MM.1S (cell line): ENCODE measurements at regions not wholly inside any gene's neighbourhood (a gene's known extent, or its start where the extent isn't known, plus 50 kb on each side); places are given as distances from the start of the nearest gene placed in this dataset.

Source experiments
- DNase-seq: peaks from one replicate; pipeline ENCODE4 v3.0.0-alpha.2; 2015
- H2AFZ ChIP-seq: fragments of 300-600 bp; sonication (generic); 2 replicates; pipeline ENCODE4 v1.6.0; 2016; ENCODE audit warnings: antibody characterized with exemption, low read length
- H3F3A ChIP-seq: fragments of 300-600 bp; sonication (generic); 2 replicates; pipeline ENCODE4 v1.6.1; 2016; ENCODE audit warnings: mild to moderate bottlenecking, antibody characterized with exemption, low read length, moderate library complexity, mixed read lengths; ENCODE audit not compliant: insufficient read depth
- H3K27ac ChIP-seq: fragments of 300-600 bp; sonication (generic); 2 replicates; pipeline ENCODE4 v1.5.1; 2016; ENCODE audit warnings: mild to moderate bottlenecking, low read length
- H3K27me3 ChIP-seq: fragments of 300-600 bp; sonication (generic); replicated peaks from 2 replicates; pipeline ENCODE4 v1.6.0; 2016; ENCODE audit warnings: low read length; ENCODE audit not compliant: insufficient read depth
- H3K36me3 ChIP-seq: fragments of 300-600 bp; sonication (generic); replicated peaks from 2 replicates; pipeline ENCODE4 v1.6.1; 2016; ENCODE audit warnings: mild to moderate bottlenecking, low read length, mixed read lengths; ENCODE audit not compliant: insufficient read depth
- H3K4me1 ChIP-seq: fragments of 300-600 bp; sonication (generic); 2 replicates; pipeline ENCODE4 v1.6.1; 2016; ENCODE audit warnings: low read length, mixed read lengths
- H3K4me2 ChIP-seq: fragments of 300-600 bp; sonication (generic); 2 replicates; pipeline ENCODE4 v1.6.0; 2016; ENCODE audit warnings: low read depth, low read length
- H3K4me3 ChIP-seq: fragments of 300-600 bp; sonication (generic); 2 replicates; pipeline ENCODE4 v1.5.1; 2016; ENCODE audit warnings: low read length, mixed read lengths
- H3K79me2 ChIP-seq: fragments of 300-600 bp; sonication (generic); 2 replicates; pipeline ENCODE4 v1.6.1; 2016; ENCODE audit warnings: mixed run types, low read length, mixed read lengths
- H3K9ac ChIP-seq: fragments of 300-600 bp; sonication (generic); 2 replicates; pipeline ENCODE4 v1.6.1; 2016; ENCODE audit warnings: low read length, mixed read lengths
- H3K9me2 ChIP-seq: fragments of 300-600 bp; sonication (generic); replicated peaks from 2 replicates; pipeline ENCODE4 v1.6.1; 2016; ENCODE audit warnings: mild to moderate bottlenecking, low read length, mixed read lengths; ENCODE audit not compliant: insufficient read depth
- H3K9me3 ChIP-seq: fragments of 300-600 bp; sonication (generic); replicated peaks from 2 replicates; pipeline ENCODE4 v1.6.1; 2016; ENCODE audit warnings: mild to moderate bottlenecking, low read length, mixed read lengths; ENCODE audit not compliant: insufficient read depth
- H4K20me1 ChIP-seq: fragments of 300-600 bp; sonication (generic); 2 replicates; pipeline ENCODE4 v1.6.1; 2016; ENCODE audit warnings: mild to moderate bottlenecking, low read length, moderate library complexity, mixed read lengths; ENCODE audit not compliant: insufficient read depth
- EZH2 ChIP-seq: fragments of 300-600 bp; sonication (generic); optimal IDR thresholded peaks from 2 replicates; pipeline ENCODE3; 2017; ENCODE audit warnings: low read depth, mild to moderate bottlenecking, antibody characterized with exemption, low read length, mixed read lengths
- EZH2phosphoT487 ChIP-seq: fragments of 300-600 bp; sonication (generic); IDR thresholded peaks from 2 replicates; pipeline ENCODE4 v1.6.1; 2018; ENCODE audit warnings: antibody characterized with exemption, low read length
- TF ChIP-seq, protein P1 (sequence below): fragments of 300-600 bp; sonication (generic); IDR thresholded peaks from 2 replicates; pipeline ENCODE4 v1.5.1; 2016; ENCODE audit warnings: antibody characterized with exemption, low read length, mixed read lengths

DNA sequence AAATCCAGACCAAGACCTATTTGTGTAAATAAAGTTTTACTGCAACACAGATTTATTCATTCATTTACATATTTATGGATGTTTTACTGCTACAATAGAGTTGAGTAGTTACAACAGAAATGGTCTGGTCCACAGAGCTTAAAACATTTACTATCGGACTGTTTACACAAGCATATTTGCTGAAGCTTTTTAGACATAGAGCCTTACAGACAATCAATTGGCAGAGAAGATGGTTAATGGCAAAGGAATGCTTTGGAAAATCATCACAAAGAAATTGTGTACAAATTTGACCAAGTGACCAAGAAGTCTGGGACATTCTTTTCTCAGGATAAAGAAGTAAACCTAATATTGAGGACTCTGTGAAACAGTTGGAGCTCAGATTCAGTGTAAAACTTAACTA lies 504.3 kb downstream of the SLC16A7 start:
- Histone ChIP-seq H3K27me3 (no peaks in the 10 kb centered on the region), H3K9ac (no peak overlapping the region), H4K20me1 (no peaks in the 10 kb centered on the region), H3K4me1 (0 out of 2 replicates have a peak, but pooled peaks cover 6% of the 10 kb centered on the region), H3K79me2 (no peaks in the 10 kb centered on the region), H3F3A (no peaks in the 10 kb centered on the region), H3K9me3 (no peaks in the 10 kb centered on the region), H3K27ac (no peak overlapping the region), H3K9me2 (no peaks in the 10 kb centered on the region), H2AFZ (no peak overlapping the region), H3K4me2 (no peak overlapping the region), H3K4me3 (no peak overlapping the region), H3K36me3 (no peaks in the 10 kb centered on the region)
- no peak for TF ChIP-seq EZH2phosphoT487
- TF ChIP-seq, protein P1, sequence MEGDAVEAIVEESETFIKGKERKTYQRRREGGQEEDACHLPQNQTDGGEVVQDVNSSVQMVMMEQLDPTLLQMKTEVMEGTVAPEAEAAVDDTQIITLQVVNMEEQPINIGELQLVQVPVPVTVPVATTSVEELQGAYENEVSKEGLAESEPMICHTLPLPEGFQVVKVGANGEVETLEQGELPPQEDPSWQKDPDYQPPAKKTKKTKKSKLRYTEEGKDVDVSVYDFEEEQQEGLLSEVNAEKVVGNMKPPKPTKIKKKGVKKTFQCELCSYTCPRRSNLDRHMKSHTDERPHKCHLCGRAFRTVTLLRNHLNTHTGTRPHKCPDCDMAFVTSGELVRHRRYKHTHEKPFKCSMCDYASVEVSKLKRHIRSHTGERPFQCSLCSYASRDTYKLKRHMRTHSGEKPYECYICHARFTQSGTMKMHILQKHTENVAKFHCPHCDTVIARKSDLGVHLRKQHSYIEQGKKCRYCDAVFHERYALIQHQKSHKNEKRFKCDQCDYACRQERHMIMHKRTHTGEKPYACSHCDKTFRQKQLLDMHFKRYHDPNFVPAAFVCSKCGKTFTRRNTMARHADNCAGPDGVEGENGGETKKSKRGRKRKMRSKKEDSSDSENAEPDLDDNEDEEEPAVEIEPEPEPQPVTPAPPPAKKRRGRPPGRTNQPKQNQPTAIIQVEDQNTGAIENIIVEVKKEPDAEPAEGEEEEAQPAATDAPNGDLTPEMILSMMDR = no peak
- TF ChIP-seq EZH2 = no peak
- no peak for DNase-seq

DNA sequence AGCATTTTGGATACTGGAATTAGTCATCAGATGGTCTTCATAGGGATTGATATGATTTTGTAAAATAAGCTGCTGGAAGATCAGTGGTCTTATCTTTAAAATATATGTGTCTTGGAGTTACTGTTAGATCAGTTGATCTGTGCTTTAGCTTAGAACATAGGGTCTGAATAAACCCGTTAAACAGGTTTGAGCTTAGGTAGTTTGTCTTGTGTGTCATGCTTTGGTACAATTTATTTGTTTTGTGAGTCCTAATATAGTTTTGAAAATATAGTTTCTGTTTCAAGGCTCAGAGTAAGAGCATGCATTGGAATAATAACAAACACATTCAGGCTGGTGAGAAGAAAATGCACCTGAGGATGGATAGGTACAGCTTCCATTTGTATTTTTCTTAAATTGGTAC lies 505.0 kb downstream of the SLC16A7 start:
- H3K9me3 ChIP-seq = no peaks in the 10 kb centered on the region
- no peak overlapping the region for H3K27ac ChIP-seq
- H3K4me2 ChIP-seq = no peak overlapping the region
- H3K4me3 ChIP-seq = no peak overlapping the region
- H4K20me1 ChIP-seq = no peaks in the 10 kb centered on the region
- no peak overlapping the region for H3K9ac ChIP-seq
- no peaks in the 10 kb centered on the region for H3F3A ChIP-seq
- no peak for DNase-seq
- no peaks in the 10 kb centered on the region for H3K9me2 ChIP-seq
- no peaks in the 10 kb centered on the region for H3K79me2 ChIP-seq
- no peaks in the 10 kb centered on the region for H3K36me3 ChIP-seq
- 0 out of 2 replicates have a peak, but pooled peaks cover 6% of the 10 kb centered on the region for H3K4me1 ChIP-seq
- H3K27me3 ChIP-seq = no peaks in the 10 kb centered on the region
- H2AFZ ChIP-seq = no peak overlapping the region
- TF ChIP-seq EZH2 (no peak), EZH2phosphoT487 (no peak)
- TF ChIP-seq, protein P1 = no peak

DNA sequence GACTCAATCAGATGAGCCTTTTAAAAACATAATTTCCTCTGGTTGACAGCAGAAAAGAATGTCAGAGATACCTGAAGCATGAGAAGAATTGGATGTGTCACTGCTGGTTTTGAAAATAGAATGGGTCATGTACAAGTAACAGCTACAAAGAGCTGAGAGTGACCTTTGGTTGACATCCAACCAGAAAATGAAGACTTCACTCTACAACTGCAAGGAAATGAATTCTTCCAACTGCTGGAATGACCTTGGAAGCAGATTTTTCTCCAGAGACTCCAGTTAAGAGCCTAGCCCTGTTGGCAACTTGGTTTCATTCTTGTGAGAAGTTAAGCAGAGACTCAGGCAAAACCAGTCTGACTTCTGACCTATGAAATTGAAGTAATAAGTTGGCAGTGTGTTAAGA lies 505.9 kb downstream of the SLC16A7 start:
- no peaks in the 10 kb centered on the region for H3K27me3 ChIP-seq
- TF ChIP-seq, protein P1 = no peak
- no peak for TF ChIP-seq EZH2
- TF ChIP-seq EZH2phosphoT487 = no peak
- H3K36me3 ChIP-seq = no peaks in the 10 kb centered on the region
- H3K9ac ChIP-seq = no peak overlapping the region
- H3K4me1 ChIP-seq = 0 out of 2 replicates have a peak, but pooled peaks cover 6% of the 10 kb centered on the region
- H4K20me1 ChIP-seq = no peaks in the 10 kb centered on the region
- no peak for DNase-seq
- H3K9me2 ChIP-seq = no peaks in the 10 kb centered on the region
- H3K4me2 ChIP-seq = no peak overlapping the region
- no peak overlapping the region for H3K4me3 ChIP-seq
- H3K79me2 ChIP-seq = no peaks in the 10 kb centered on the region
- H2AFZ ChIP-seq = no peak overlapping the region
- no peak overlapping the region for H3K27ac ChIP-seq
- no peaks in the 10 kb centered on the region for H3F3A ChIP-seq
- H3K9me3 ChIP-seq = no peaks in the 10 kb centered on the region
